AG09319 (cell line): ENCODE measurements at regions not wholly inside any gene's neighbourhood (a gene's known extent, or its start where the extent isn't known, plus 50 kb on each side); places are given as distances from the start of the nearest gene placed in this dataset.
"Not testable (repeated sequence)": the region's sequence is repeated elsewhere in the genome, so short reads cannot be mapped to it uniquely, and the experiment has no call there.

Experiments used
- DNase-seq: peaks from one replicate; pipeline ENCODE4 v3.0.0-alpha.2; 2010; ENCODE audit warnings: low read depth; ENCODE audit errors: extremely low read depth
- TF ChIP-seq, protein P1 (sequence below): IDR thresholded peaks from 2 replicates; pipeline ENCODE4 v1.5.1; 2011; ENCODE audit warnings: low read depth, mild to moderate bottlenecking, inconsistent platforms, low read length, moderate library complexity

DNA sequence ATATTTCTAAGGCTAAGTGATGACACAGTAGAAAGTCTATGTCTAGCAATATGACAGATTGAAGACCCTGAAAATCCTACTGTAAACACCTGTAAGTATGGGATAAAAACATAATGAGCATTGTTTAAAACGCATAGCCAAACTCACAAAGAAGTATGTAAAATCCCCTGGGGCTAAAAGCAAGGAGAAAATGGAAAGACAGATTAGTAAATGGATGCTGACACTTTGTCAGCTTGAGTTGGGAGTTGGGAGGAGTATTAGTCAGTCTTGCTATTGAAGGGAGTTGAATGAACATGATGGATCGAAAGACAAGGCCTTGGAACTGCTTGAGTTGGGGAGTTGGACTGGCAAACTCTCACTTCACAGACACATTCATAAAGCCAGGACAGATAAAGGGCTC is 79.0 kb upstream of the PRKD1 start:
- TF ChIP-seq, protein P1, sequence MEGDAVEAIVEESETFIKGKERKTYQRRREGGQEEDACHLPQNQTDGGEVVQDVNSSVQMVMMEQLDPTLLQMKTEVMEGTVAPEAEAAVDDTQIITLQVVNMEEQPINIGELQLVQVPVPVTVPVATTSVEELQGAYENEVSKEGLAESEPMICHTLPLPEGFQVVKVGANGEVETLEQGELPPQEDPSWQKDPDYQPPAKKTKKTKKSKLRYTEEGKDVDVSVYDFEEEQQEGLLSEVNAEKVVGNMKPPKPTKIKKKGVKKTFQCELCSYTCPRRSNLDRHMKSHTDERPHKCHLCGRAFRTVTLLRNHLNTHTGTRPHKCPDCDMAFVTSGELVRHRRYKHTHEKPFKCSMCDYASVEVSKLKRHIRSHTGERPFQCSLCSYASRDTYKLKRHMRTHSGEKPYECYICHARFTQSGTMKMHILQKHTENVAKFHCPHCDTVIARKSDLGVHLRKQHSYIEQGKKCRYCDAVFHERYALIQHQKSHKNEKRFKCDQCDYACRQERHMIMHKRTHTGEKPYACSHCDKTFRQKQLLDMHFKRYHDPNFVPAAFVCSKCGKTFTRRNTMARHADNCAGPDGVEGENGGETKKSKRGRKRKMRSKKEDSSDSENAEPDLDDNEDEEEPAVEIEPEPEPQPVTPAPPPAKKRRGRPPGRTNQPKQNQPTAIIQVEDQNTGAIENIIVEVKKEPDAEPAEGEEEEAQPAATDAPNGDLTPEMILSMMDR: no peak
- no peak for DNase-seq

- no peak for DNase-seq
- TF ChIP-seq, protein P1: no peak
These were observed 87.8 kb upstream of the PRKD1 start for GRCh38 chr14:30015489-30015888.

DNA sequence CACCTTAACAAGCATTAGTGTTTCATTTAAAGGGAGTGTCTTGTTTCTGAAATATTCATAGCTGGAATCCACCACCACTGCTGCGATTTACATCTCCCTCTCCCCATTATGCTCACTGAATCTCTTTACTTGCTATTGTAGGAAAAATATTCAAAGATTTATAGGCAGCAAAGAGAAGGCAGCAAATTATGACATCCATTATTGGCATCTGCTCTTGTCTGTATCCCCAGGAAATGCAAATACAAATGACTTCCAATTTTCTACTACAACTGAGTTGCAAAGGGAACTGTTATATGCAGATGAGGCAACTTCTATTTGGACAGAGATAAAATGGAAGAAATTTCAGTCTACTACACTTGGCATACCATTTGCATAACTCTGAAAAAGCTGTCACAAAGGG is 88.4 kb upstream of the PRKD1 start:
- no peak for DNase-seq
- TF ChIP-seq, protein P1: no peak

DNA sequence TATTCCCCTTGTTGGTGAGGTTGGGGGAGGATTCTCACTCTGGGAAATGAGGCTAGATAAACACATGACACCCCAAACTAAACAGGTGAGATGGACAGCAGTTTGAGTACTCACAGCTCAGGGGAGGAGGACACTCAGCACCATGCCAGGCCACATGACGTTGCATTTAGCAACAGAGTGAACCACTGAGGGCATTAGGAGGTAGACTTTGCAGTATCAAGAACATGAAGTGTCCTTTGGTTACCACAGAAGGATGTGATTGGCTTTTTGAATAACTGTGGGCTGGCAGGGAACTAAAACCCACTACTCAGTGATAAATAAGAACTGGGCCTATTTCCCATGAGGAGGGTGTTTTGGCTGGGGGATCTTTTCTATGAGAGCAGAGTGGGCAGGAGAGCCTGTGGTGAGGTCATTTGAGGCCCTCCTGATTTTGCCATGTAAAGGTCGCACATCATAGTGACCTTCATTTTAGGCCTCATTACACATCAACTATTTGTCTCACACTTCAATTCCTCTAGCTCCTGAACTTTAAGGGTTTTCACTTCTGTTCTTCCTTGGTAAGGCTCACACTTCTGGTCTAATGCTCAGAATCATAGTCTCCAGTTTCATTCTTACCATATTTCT is 89.8 kb upstream of the PRKD1 start:
- DNase-seq: no peak

GRCh38 chr14:30020271-30020670 is 92.6 kb upstream of the PRKD1 start:
- no peak for DNase-seq

More for the DNA sequence above, 89.8 kb upstream of the PRKD1 start:
- TF ChIP-seq, protein P1: no peak

GRCh38 chr14:30020687-30021086 is 93.0 kb upstream of the PRKD1 start:
- no peak for DNase-seq
- TF ChIP-seq, protein P1: no peak

More at GRCh38 chr14:30020271-30020670, 92.6 kb upstream of the PRKD1 start:
- TF ChIP-seq, protein P1: no peak

DNA sequence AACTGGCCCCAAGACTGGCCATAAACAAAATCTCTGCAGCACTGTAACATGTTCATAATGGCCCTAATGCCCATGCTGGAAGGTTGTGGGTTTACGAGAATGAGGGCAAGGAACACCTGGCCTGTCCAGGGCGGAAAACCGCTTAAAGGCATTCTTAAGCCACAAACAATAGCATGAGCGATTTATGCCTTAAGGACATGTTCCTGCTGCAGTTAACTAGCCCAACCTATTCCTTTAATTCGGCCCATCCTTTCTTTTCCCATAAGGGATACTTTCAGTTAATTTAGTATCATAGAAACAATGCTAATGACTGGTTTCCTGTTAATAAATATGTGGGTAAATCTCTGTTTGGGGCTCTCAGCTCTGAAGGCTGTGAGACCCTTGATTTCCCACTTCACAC is 95.7 kb upstream of the PRKD1 start:
- not testable (repeated sequence) for DNase-seq

GRCh38 chr14:30034152-30034551 is 106.5 kb upstream of the PRKD1 start:
- DNase-seq: no peak
- TF ChIP-seq, protein P1: no peak
